ENCODE measurements at regions not wholly inside any gene's neighbourhood (a gene's known extent, or its start where the extent isn't known, plus 50 kb on each side); places are given as distances from the start of the nearest gene placed in this dataset.

- H3K27me3 ChIP-seq (ENCODE audit: insufficient read depth, low read depth) = peaks cover under 1% of the 10 kb centered on the region; the same call in 1 of the 2 replicates
- TF ChIP-seq CTCF (conservative IDR thresholded peaks at IDR 0.05) (no peak), EZH2 (IDR thresholded peaks at IDR 0.05; ENCODE audit: low read depth) (no peak)
- H3K4me2 ChIP-seq = no peak overlapping the region
- DNase-seq = no peak
- intact Hi-C loops (cut with micrococcal nuclease; ENCODE audit: unreplicated experiment) = no loop called here
- H4K20me1 ChIP-seq (ENCODE audit: insufficient read depth) = no peaks in the 10 kb centered on the region
- H3K4me1 ChIP-seq (replicated peaks; ENCODE audit: insufficient read depth) = no peaks in the 10 kb centered on the region
- H3K4me3 ChIP-seq = no peak overlapping the region
- BruUV-seq (replicated peaks) = no TSS peak
- no peaks in the 10 kb centered on the region for H3K79me2 ChIP-seq (ENCODE audit: low read depth)
- H3F3A ChIP-seq (ENCODE audit: insufficient read depth, low read depth) = no peaks in the 10 kb centered on the region
- no peak overlapping the region for H2AFZ ChIP-seq
- ChIA-PET POLR2A (ENCODE audit: unreplicated experiment) (no interaction called here), CTCF (no interaction called here)
- no peaks in the 10 kb centered on the region for H3K36me3 ChIP-seq (ENCODE audit: low read depth)
- H3K9me3 ChIP-seq (ENCODE audit: insufficient read depth, low read depth) = no peaks in the 10 kb centered on the region
- no peak overlapping the region for H3K27ac ChIP-seq
- no peaks in the 10 kb centered on the region for H3K9me2 ChIP-seq (ENCODE audit: insufficient read depth)
These were observed 201.2 kb upstream of the FAM78B start for GRCh38 chr1:166368030-166368429.

- Histone ChIP-seq H3K27me3 (ENCODE audit: insufficient read depth, low read depth) (peaks cover 4% of the 10 kb centered on the region), H3K4me2 (no peak overlapping the region), H3K27ac (no peak overlapping the region), H4K20me1 (ENCODE audit: insufficient read depth) (no peaks in the 10 kb centered on the region), H3K36me3 (ENCODE audit: low read depth) (no peaks in the 10 kb centered on the region), H3K9me2 (ENCODE audit: insufficient read depth) (no peaks in the 10 kb centered on the region), H3F3A (ENCODE audit: insufficient read depth, low read depth) (no peaks in the 10 kb centered on the region), H3K4me3 (no peak overlapping the region), H2AFZ (no peak overlapping the region), H3K79me2 (ENCODE audit: low read depth) (no peaks in the 10 kb centered on the region), H3K4me1 (replicated peaks; ENCODE audit: insufficient read depth) (no peaks in the 10 kb centered on the region), H3K9me3 (ENCODE audit: insufficient read depth, low read depth) (no peaks in the 10 kb centered on the region)
- intact Hi-C loops (cut with micrococcal nuclease; ENCODE audit: unreplicated experiment) = no loop called here
- no peak for DNase-seq
- POLR2A ChIA-PET (ENCODE audit: unreplicated experiment) = no interaction called here
- TF ChIP-seq CTCF (conservative IDR thresholded peaks at IDR 0.05) = no peak
- TF ChIP-seq EZH2 (IDR thresholded peaks at IDR 0.05; ENCODE audit: low read depth) = no peak
- BruUV-seq (replicated peaks) = no TSS peak
- CTCF ChIA-PET = no interaction called here
These were observed 211.1 kb upstream of the FAM78B start for GRCh38 chr1:166377896-166378295.

- Histone ChIP-seq H3K4me3 (no peak overlapping the region), H2AFZ (no peak overlapping the region), H3K36me3 (ENCODE audit: low read depth) (no peaks in the 10 kb centered on the region), H3K27me3 (ENCODE audit: insufficient read depth, low read depth) (peaks cover 10% of the 10 kb centered on the region), H3K4me1 (replicated peaks; ENCODE audit: insufficient read depth) (no peaks in the 10 kb centered on the region), H3K79me2 (ENCODE audit: low read depth) (no peaks in the 10 kb centered on the region), H3K9me3 (ENCODE audit: insufficient read depth, low read depth) (no peaks in the 10 kb centered on the region), H3K9me2 (ENCODE audit: insufficient read depth) (no peaks in the 10 kb centered on the region), H4K20me1 (ENCODE audit: insufficient read depth) (no peaks in the 10 kb centered on the region), H3K4me2 (no peak overlapping the region), H3F3A (ENCODE audit: insufficient read depth, low read depth) (no peaks in the 10 kb centered on the region), H3K27ac (no peak overlapping the region)
- ChIA-PET POLR2A (ENCODE audit: unreplicated experiment) (no interaction called here), CTCF (no interaction called here)
- BruUV-seq (replicated peaks) = no TSS peak
- intact Hi-C loops (cut with micrococcal nuclease; ENCODE audit: unreplicated experiment) = no loop called here
- TF ChIP-seq CTCF (conservative IDR thresholded peaks at IDR 0.05) = no peak
- DNase-seq = no peak
These were observed 212.0 kb upstream of the FAM78B start for GRCh38 chr1:166378805-166379204.
